Common myeloid progenitor, CD34-positive (primary cell): ENCODE measurements at regions not wholly inside any gene's neighbourhood (a gene's known extent, or its start where the extent isn't known, plus 50 kb on each side); places are given as distances from the start of the nearest gene placed in this dataset.

Experiments used
- CTCF ChIA-PET: fragments of 350-600 bp; sonication (Branson Sonifier 250); formaldehyde crosslinking; loops from one replicate; lab custom pipeline; 2021; ENCODE audit warnings: antibody characterized with exemption; lab: Charles Lee
- POLR2A ChIA-PET: fragments of 350-600 bp; sonication (Branson Sonifier 250); formaldehyde crosslinking; loops from one replicate; lab custom pipeline; 2021; ENCODE audit warnings: antibody characterized with exemption; lab: Charles Lee
- DNase-seq, 3 donors: peaks; one replicate each; pipeline versions ENCODE4 v3.0.0 to v3.0.0-alpha.2; 2013
- H3K27ac ChIP-seq, 2 experiments: 1 replicate in 1 of 2; 2 replicates in 1 of 2; pipeline ENCODE4 v1.7.0; 2013; ENCODE audit warnings: inconsistent platforms in 2 of 2, low read length in 2 of 2, mild to moderate bottlenecking in 2 of 2, low read depth in 1 of 2, moderate library complexity in 1 of 2; ENCODE audit not compliant: severe bottlenecking in 2 of 2, insufficient read depth in 1 of 2, poor library complexity in 1 of 2
- H3K27me3 ChIP-seq, 5 experiments: replicated peaks in 2 of 5; 1 replicate in 3 of 5; 2 replicates in 2 of 5; pipeline versions ENCODE4 v1.6.1 to v1.7.0; 2013; ENCODE audit warnings: low read length in 4 of 5, mild to moderate bottlenecking in 2 of 5, moderate library complexity in 2 of 5, inconsistent platforms in 1 of 5; ENCODE audit not compliant: insufficient read depth in 5 of 5, control insufficient read depth in 4 of 5
- H3K36me3 ChIP-seq, 4 experiments: 1 replicate in 2 of 4; 2 replicates in 2 of 4; pipeline versions ENCODE4 v1.6.1 to v1.7.0; 2013; ENCODE audit warnings: low read length in 3 of 4, control low read depth in 1 of 4, mild to moderate bottlenecking in 1 of 4; ENCODE audit not compliant: control insufficient read depth in 4 of 4, insufficient read depth in 4 of 4
- H3K4me1 ChIP-seq, 4 experiments: 1 replicate in 3 of 4; 2 replicates in 1 of 4; pipeline versions ENCODE4 v1.6.1 to v1.7.1; 2013; ENCODE audit warnings: low read length in 3 of 4, mild to moderate bottlenecking in 3 of 4, control low read depth in 1 of 4, inconsistent platforms in 1 of 4, moderate library complexity in 1 of 4; ENCODE audit not compliant: control insufficient read depth in 4 of 4, insufficient read depth in 4 of 4; ENCODE audit errors: control extremely low read depth in 1 of 4
- H3K4me3 ChIP-seq, 7 experiments: 1 replicate in 4 of 7; 2 replicates in 3 of 7; pipeline versions ENCODE4 v1.5.1 to v1.7.0; 2013; ENCODE audit warnings: mild to moderate bottlenecking in 7 of 7, low read length in 6 of 7, moderate library complexity in 6 of 7, inconsistent platforms in 2 of 7, low read depth in 2 of 7, control low read depth in 1 of 7; ENCODE audit not compliant: insufficient read depth in 4 of 7, control insufficient read depth in 1 of 7; ENCODE audit errors: extremely low read depth in 1 of 7
- H3K9me3 ChIP-seq, 5 experiments: 1 replicate in 4 of 5; 2 replicates in 1 of 5; pipeline versions ENCODE4 v1.6.1 to v1.7.1; 2013; ENCODE audit warnings: low read length in 4 of 5, mild to moderate bottlenecking in 2 of 5, inconsistent platforms in 1 of 5, low read depth in 1 of 5, moderate library complexity in 1 of 5; ENCODE audit not compliant: control insufficient read depth in 4 of 5, insufficient read depth in 2 of 5; ENCODE audit errors: control extremely low read depth in 1 of 5
- WGBS: methylation state at CpG from one replicate; pipeline ENCODE4 v1.1.5; 2013; ENCODE audit not compliant: insufficient coverage; 5-methylcytosine and 5-hydroxymethylcytosine counted together

- ChIA-PET POLR2A (no interaction called here), CTCF (no interaction called here)
- 100% methylated on average over 2 of the region's 5 CpGs for WGBS
- Histone ChIP-seq H3K27ac (no peak overlapping the region), H3K27me3 (no peaks in the 10 kb centered on the region), H3K9me3 (peaks cover 0 to 21% (median 0%) of the 10 kb centered on the region in 5 experiments), H3K36me3 (no peaks in the 10 kb centered on the region), H3K4me3 (no peak overlapping the region), H3K4me1 (no peaks in the 10 kb centered on the region)
- DNase-seq, result no peak
Measured at GRCh38 chr1:221125976-221126375, 246.7 kb downstream of the HLX start.

GRCh38 chr1:221137666-221138065, 258.4 kb downstream of the HLX start:
- Histone ChIP-seq H3K9me3 (peaks cover 0 to 2% (median 0%) of the 10 kb centered on the region in 5 experiments), H3K36me3 (no peaks in the 10 kb centered on the region), H3K4me3 (no peak overlapping the region), H3K27ac (no peak overlapping the region), H3K4me1 (no peaks in the 10 kb centered on the region), H3K27me3 (no peaks in the 10 kb centered on the region)
- 100% methylated on average over 1 of the region's 2 CpGs for WGBS
- DNase-seq, result no peak
- ChIA-PET POLR2A (no interaction called here), CTCF (interaction anchor here (1.2 kb wide), 1 partner anchor 11 kb away, joined by 3 read pairs; no protein-coding TSS in a partner anchor)

- Histone ChIP-seq H3K9me3 (peaks cover 0 to 2% (median 0%) of the 10 kb centered on the region in 5 experiments), H3K36me3 (no peaks in the 10 kb centered on the region), H3K27ac (no peak overlapping the region), H3K27me3 (no peaks in the 10 kb centered on the region), H3K4me3 (no peak overlapping the region), H3K4me1 (no peaks in the 10 kb centered on the region)
- peak in 2 of 3 donors; percentile 27 to 33 for DNase-seq
- ChIA-PET POLR2A (no interaction called here), CTCF (no interaction called here)
Measured at GRCh38 chr1:221138516-221138915, 259.3 kb downstream of the HLX start.

GRCh38 chr1:221139991-221140390, 260.7 kb downstream of the HLX start:
- Histone ChIP-seq H3K36me3 (no peaks in the 10 kb centered on the region), H3K27me3 (no peaks in the 10 kb centered on the region), H3K4me3 (no peak overlapping the region), H3K27ac (no peak overlapping the region), H3K9me3 (peaks cover 0 to 2% (median 0%) of the 10 kb centered on the region in 5 experiments), H3K4me1 (no peaks in the 10 kb centered on the region)
- CTCF ChIA-PET, result interaction anchor here (0.7 to 1.3 kb wide), 2 partner anchors 15 to 35 kb away, joined by 3 read pairs; no protein-coding TSS in a partner anchor
- WGBS, result 89% methylated on average over 1 of the region's 1 CpG
- no peak for DNase-seq
- POLR2A ChIA-PET, result interaction anchor here (1.2 kb wide), 1 partner anchor 200 kb away, joined by 3 read pairs; no protein-coding TSS in a partner anchor

GRCh38 chr1:221141096-221141495, 261.9 kb downstream of the HLX start:
- Histone ChIP-seq H3K27ac (no peak overlapping the region), H3K4me1 (no peaks in the 10 kb centered on the region), H3K9me3 (peaks cover 0 to 4% (median 0%) of the 10 kb centered on the region in 5 experiments), H3K27me3 (no peaks in the 10 kb centered on the region), H3K4me3 (no peak overlapping the region), H3K36me3 (no peaks in the 10 kb centered on the region)
- ChIA-PET POLR2A (no interaction called here), CTCF (interaction anchor here (0.9 kb wide), 1 partner anchor 266 kb away, joined by 3 read pairs; no protein-coding TSS in a partner anchor)
- no peak for DNase-seq
- WGBS, result 100% methylated on average over 1 of the region's 2 CpGs

GRCh38 chr1:221141606-221142285, 262.5 kb downstream of the HLX start:
- no peaks in the 10 kb centered on the region for H3K36me3 ChIP-seq
- H3K27ac ChIP-seq, result no peak overlapping the region
- ChIA-PET POLR2A (no interaction called here), CTCF (interaction anchor here (0.9 kb wide), 1 partner anchor 267 kb away, joined by 3 read pairs; no protein-coding TSS in a partner anchor)
- 98% methylated on average over 5 of the region's 6 CpGs for WGBS
- no peak for DNase-seq
- no peaks in the 10 kb centered on the region for H3K27me3 ChIP-seq
- H3K4me3 ChIP-seq, result no peak overlapping the region
- no peaks in the 10 kb centered on the region for H3K4me1 ChIP-seq
- H3K9me3 ChIP-seq, result peaks cover 0 to 4% (median 0%) of the 10 kb centered on the region in 5 experiments

- 100% methylated on average over 4 of the region's 4 CpGs for whole genome bisulfite sequencing
Measured at GRCh38 chr1:221148660-221149059, 269.4 kb downstream of the HLX start.

More at GRCh38 chr1:221148660-221149059, 269.4 kb downstream of the HLX start:
- Histone ChIP-seq H3K27ac (no peak overlapping the region), H3K4me3 (no peak overlapping the region), H3K9me3 (peaks cover 0 to 7% (median 3%) of the 10 kb centered on the region in 5 experiments), H3K36me3 (no peaks in the 10 kb centered on the region), H3K27me3 (no peaks in the 10 kb centered on the region), H3K4me1 (no peaks in the 10 kb centered on the region)
- no peak for DNase-seq
- ChIA-PET POLR2A (no interaction called here), CTCF (interaction anchor here (0.6 to 1.4 kb wide), 4 partner anchors 11 to 252 kb away, joined by 3 to 6 read pairs (median 4); no protein-coding TSS in a partner anchor)
